ENCODE measurements at regions not wholly inside any gene's neighbourhood (a gene's known extent, or its start where the extent isn't known, plus 50 kb on each side); places are given as distances from the start of the nearest gene placed in this dataset.
A peak's percentile ranks its signal among the peaks of the same experiment; 100 is the strongest.

GRCh38 chr18:34650121-34650545 is 60.0 kb upstream of the DTNA start:
- H3K27ac ChIP-seq (ENCODE audit: low read depth in 2 of 2, low read length in 2 of 2), result no peak overlapping the region
- DNase-seq (peak in 2 of 5 donors; percentile 60 to 65), FAIRE-seq (no peak)
- intact Hi-C loops (cut with DNase I), result no loop called here
- no peaks in the 10 kb centered on the region for H3K27me3 ChIP-seq (ENCODE audit: control insufficient read depth, insufficient read depth, low read length)
- H3K9ac ChIP-seq (ENCODE audit: low read length in 3 of 3), result no peak overlapping the region
- peaks cover 0 to 4% (median 0%) of the 10 kb centered on the region in 3 donors for H3K4me1 ChIP-seq (ENCODE audit: control insufficient read depth in 2 of 3, insufficient read depth in 2 of 3, low read depth in 1 of 3, low read length in 3 of 3)
- H3K36me3 ChIP-seq (ENCODE audit: control insufficient read depth in 2 of 3, insufficient read depth in 3 of 3, low read length in 3 of 3), result no peaks in the 10 kb centered on the region
- TF ChIP-seq, protein P1, sequence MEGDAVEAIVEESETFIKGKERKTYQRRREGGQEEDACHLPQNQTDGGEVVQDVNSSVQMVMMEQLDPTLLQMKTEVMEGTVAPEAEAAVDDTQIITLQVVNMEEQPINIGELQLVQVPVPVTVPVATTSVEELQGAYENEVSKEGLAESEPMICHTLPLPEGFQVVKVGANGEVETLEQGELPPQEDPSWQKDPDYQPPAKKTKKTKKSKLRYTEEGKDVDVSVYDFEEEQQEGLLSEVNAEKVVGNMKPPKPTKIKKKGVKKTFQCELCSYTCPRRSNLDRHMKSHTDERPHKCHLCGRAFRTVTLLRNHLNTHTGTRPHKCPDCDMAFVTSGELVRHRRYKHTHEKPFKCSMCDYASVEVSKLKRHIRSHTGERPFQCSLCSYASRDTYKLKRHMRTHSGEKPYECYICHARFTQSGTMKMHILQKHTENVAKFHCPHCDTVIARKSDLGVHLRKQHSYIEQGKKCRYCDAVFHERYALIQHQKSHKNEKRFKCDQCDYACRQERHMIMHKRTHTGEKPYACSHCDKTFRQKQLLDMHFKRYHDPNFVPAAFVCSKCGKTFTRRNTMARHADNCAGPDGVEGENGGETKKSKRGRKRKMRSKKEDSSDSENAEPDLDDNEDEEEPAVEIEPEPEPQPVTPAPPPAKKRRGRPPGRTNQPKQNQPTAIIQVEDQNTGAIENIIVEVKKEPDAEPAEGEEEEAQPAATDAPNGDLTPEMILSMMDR (IDR thresholded peaks at IDR 0.05; ENCODE audit: borderline replicate concordance, extremely low read depth, insufficient read depth), result no peak
- H3K4me3 ChIP-seq (ENCODE audit: low read length in 3 of 3), result no peak overlapping the region
- no peaks in the 10 kb centered on the region for H3K9me3 ChIP-seq (ENCODE audit: control insufficient read depth in 2 of 3, insufficient read depth in 1 of 3, low read length in 3 of 3)

- DNase-seq, result no peak
These were observed 58.3 kb upstream of the DTNA start for GRCh38 chr18:34651586-34652369.

DNA sequence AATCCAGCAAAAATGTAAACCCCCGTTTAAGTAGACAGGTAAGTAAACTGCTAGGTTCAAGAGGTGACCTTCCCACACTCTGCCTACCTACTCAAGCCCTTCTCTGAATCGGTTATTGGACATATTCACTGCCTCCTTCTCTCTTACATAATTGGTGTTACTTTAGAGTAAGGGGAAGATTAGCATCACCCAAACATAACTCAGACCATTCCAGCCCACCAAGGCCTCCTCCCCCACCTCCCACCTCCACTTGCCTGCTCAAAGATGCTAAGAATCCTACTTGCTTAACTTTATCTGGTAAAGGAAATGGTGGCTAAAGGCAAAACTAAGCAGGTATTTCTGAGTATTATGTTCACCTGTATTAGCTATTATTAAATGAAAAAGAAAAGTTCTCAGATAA is 55.0 kb upstream of the DTNA start:
- intact Hi-C loops (cut with DNase I), result no loop called here
- TF ChIP-seq, protein P1 (IDR thresholded peaks at IDR 0.05; ENCODE audit: borderline replicate concordance, extremely low read depth, insufficient read depth), result no peak
- Histone ChIP-seq H3K9ac (ENCODE audit: low read length in 3 of 3) (no peak overlapping the region), H3K27ac (ENCODE audit: low read depth in 2 of 2, low read length in 2 of 2) (no peak overlapping the region), H3K4me3 (ENCODE audit: low read length in 3 of 3) (no peak overlapping the region), H3K27me3 (ENCODE audit: control insufficient read depth, insufficient read depth, low read length) (no peaks in the 10 kb centered on the region), H3K36me3 (ENCODE audit: control insufficient read depth in 2 of 3, insufficient read depth in 3 of 3, low read length in 3 of 3) (no peaks in the 10 kb centered on the region), H3K4me1 (ENCODE audit: control insufficient read depth in 2 of 3, insufficient read depth in 2 of 3, low read depth in 1 of 3, low read length in 3 of 3) (peaks cover 0 to 4% (median 0%) of the 10 kb centered on the region in 3 donors), H3K9me3 (ENCODE audit: control insufficient read depth in 2 of 3, insufficient read depth in 1 of 3, low read length in 3 of 3) (no peaks in the 10 kb centered on the region)
- DNase-seq (no peak), FAIRE-seq (no peak)

More at GRCh38 chr18:34651586-34652369, 58.3 kb upstream of the DTNA start:
- Histone ChIP-seq H3K27ac (ENCODE audit: low read depth in 2 of 2, low read length in 2 of 2) (no peak overlapping the region), H3K4me1 (ENCODE audit: control insufficient read depth in 2 of 3, insufficient read depth in 2 of 3, low read depth in 1 of 3, low read length in 3 of 3) (peaks cover 0 to 4% (median 0%) of the 10 kb centered on the region in 3 donors), H3K4me3 (ENCODE audit: low read length in 3 of 3) (no peak overlapping the region), H3K9me3 (ENCODE audit: control insufficient read depth in 2 of 3, insufficient read depth in 1 of 3, low read length in 3 of 3) (no peaks in the 10 kb centered on the region), H3K9ac (ENCODE audit: low read length in 3 of 3) (no peak overlapping the region), H3K36me3 (ENCODE audit: control insufficient read depth in 2 of 3, insufficient read depth in 3 of 3, low read length in 3 of 3) (no peaks in the 10 kb centered on the region), H3K27me3 (ENCODE audit: control insufficient read depth, insufficient read depth, low read length) (no peaks in the 10 kb centered on the region)
- TF ChIP-seq, protein P1 (IDR thresholded peaks at IDR 0.05; ENCODE audit: borderline replicate concordance, extremely low read depth, insufficient read depth), result no peak
- FAIRE-seq, result no peak
- intact Hi-C loops (cut with DNase I), result no loop called here

Data from kidney (tissue), 13 donors.